Femur (tissue), 1 donor: ENCODE measurements at regions not wholly inside any gene's neighbourhood (a gene's known extent, or its start where the extent isn't known, plus 50 kb on each side); places are given as distances from the start of the nearest gene placed in this dataset.
A peak's percentile ranks its signal among the peaks of the same experiment; 100 is the strongest.
"Not testable (repeated sequence)": the region's sequence is repeated elsewhere in the genome, so short reads cannot be mapped to it uniquely, and the experiment has no call there.

Source experiments
- DNase-seq: peaks from one replicate; pipeline ENCODE4 v3.0.0-alpha.2; 2017

DNA sequence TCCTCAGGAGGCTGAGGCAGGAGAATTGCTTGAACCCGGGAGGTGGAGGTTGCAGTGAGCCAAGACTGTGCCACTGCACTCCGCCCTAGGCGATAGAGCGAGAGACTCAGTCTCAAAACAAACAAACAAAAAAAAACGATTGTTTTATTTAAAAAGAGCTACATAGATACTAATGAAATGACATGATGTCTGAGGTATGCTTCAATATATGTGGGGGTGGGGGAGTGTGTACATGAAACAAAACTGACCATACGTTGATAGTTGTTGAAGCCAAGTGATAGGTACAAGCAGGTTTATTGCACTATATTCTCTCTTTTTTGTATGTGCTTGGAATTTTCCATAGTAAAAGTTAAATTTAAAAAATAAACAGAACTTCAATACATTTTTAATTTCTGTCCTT is 240.1 kb downstream of the TFAP2A start:
- no peak for DNase-seq

DNA sequence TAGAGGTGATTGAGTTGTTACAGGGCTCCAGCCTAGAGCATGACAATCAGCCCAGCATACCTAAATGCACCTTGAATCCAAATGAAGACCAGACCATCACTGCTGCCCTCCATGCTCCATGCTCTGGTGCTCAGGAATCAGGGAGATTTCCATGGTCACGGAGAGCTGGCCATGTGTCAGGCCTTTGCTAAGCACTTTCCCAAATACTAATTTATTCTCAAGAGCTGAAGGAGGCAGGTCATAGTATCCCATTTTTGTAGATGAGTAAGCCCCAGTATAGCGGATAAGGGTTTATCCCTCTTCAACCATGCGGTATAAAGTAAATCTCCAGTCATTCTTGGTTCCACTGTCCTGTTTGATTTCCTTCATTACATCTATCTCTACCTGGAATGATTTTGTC is 240.8 kb downstream of the TFAP2A start:
- no peak for DNase-seq

DNA sequence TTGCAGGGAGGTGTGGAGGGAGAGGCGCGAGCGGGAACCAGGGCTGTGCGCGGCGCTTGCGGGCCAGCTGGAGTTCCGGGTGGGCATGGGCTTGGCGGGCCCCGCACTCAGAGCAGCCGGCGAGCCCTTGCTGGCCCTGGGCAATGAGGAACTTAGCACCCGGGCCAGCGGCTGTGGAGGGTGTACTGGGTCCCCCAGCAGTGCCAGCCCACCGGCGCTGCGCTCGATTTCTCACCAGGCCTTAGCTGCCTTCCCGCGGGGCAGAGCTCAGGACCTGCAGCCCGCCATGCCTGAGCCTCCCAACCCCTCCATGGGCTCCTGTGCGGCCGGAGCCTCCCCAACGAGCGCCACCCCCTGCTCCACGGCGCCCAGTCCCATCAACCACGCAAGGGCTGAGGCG is 243.2 kb downstream of the TFAP2A start:
- DNase-seq = not testable (repeated sequence)

DNA sequence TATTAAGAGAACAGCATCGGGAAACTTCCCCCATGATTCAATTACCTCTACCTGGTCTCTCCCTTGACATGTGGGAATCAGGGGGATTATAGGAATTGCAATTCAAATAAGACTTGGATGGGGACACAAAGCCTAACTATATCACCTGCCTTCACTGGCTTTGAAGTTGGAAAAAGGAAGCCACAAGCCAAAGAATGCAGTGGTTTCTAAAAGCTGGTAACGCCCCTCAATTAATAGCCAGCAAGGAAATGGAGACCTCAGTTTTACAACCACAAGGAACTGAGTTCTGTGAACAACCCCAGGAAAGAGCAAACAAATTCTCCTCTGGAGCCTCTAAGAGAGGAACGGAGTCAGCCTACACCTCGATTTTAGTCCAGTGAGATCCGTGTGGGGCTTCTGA is 244.1 kb downstream of the TFAP2A start:
- DNase-seq = no peak

DNA sequence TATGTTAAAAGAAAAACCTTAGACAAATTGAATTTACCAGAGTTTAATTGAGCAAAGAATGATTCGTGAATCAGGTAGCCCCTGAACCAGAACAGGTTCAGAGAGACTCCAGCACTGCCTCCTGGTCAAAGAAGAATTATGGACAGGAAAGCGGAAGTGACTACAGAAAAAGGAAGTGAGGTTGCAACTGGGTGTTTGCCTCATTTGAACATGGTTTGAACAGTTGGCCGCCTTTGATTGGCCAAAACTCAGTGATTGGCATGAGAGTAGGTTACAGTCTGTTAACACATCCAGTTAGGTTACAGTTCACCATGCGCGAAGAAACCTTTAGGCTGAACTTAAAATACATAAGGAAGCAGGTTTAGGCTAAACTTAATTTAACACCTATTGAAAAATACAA is 248.8 kb downstream of the TFAP2A start:
- no peak for DNase-seq

DNA sequence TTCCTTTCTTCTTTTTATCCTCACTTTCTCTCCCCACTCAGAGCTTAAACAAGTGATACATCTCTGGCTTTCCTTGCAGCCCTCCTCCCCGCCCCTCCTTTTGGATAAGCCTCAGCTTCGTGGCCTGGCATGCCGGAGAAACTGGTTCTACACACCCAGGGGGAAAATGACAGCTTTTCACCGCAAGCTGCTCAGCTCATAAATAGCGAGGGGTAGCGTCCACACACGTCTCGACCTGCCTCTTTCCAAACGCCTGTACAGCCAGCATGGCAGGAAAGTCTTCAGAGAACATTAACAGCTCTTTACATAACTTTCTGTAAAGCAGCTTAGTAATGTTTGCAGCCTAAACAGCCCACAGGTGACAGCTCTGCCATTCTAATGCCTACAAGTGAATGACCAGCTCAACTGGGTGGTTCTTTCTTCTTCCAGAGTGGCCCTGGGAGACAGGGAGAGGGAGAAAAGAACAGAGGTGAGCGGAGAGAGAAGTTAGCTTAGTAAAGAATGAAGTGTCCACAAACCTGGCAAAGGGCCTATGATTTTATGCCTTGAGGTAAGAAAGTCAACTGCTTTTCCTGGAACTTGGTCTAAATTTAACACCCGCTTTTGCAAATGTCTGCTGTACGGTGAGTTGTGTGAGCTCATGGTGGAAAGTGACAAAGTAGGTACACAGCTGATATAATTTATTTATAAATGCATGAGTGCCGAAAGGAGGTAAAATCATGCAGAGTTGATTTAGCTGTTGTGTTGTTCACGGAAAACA is 251.5 kb downstream of the TFAP2A start:
- DNase-seq = no peak

DNA sequence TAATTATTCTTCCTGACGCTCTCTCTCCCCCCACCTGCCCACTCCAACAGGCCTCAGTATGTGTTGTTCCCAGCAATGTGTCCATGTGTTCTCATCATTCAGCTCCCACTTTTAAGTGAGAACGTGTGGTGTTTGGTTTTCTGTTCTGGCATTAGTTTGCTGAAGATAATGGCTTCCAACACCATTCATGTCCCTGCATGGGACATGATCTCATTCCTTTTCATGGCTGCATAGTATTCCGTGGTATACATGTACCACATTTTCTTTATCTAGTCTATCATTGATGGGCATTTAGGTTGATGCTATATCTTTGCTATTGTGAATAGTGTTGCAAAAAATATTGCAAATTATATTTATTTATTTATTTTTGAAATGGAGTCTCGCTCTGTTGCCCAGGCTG is 258.0 kb downstream of the TFAP2A start:
- DNase-seq = no peak

DNA sequence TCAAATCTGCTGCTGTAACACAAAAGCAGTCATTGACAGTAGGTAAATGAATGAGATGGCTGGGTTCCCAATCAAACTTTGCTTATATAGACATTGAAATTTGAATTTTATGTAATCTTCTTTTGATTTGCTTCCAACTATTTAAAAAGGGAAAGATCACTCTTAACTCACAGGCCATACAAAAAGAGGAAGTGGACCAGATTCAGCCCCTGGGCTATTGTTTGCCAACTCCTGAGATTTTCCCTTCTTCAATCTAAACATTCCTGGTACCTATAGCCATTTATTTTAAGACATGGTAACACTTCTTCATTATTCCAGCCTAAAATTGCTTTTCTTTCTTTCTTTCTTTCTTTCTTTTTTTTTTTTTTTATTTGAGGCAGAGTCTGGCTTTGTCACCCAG is 260.6 kb downstream of the TFAP2A start:
- DNase-seq = no peak

DNA sequence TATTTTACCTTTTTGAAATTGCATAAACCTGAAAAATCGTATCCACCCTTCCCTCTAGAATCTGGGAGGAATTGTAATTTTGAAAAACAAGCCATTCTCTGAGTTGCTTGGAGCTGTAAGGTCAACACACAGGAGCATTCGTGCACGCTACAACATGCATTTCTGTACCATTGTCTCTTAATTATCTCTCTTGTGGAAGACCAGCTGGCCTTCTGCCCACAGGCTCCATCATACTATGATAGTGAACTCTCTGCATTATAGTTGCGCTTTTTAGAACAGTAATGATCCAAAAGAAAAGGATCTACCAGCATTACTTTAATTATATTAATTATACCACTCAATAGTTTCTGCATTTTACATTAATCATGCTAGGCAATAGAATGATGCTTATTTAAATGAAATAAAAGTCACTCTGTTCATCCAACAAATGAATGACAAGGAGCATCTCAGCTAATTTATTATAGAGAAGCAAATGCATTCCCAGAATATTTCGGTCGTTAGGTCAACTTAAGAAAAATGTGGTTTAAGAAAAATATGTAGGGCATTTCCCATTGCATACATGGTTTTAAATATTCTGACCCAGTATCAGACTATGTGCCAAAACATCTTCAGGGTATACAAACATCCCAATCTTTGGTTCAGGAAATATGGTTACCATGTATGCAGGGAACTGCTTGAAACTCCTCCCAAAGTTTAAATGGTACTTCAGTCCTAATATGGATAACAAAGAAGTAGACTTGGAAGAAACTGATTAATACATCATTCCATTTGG is 263.5 kb downstream of the TFAP2A start:
- DNase-seq = no peak

DNA sequence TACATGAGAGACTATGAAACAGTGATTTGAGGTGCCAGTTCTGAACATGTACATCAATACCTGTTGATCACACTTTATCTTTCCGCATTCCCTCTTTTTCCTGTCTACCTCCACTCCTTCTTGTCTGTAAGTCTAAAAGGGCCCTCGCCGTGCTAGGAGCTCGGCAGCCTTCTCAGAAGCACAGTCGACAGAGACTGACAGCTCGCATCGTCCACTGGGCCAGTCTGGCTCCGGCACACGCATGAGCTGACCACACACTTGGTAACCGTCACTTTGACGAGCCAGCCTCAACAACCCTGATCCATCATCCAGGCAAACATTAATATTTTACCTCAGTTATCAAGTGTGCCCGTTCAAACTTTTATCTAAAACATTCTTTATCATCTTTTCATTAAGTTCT is 265.3 kb downstream of the TFAP2A start:
- DNase-seq = no peak

DNA sequence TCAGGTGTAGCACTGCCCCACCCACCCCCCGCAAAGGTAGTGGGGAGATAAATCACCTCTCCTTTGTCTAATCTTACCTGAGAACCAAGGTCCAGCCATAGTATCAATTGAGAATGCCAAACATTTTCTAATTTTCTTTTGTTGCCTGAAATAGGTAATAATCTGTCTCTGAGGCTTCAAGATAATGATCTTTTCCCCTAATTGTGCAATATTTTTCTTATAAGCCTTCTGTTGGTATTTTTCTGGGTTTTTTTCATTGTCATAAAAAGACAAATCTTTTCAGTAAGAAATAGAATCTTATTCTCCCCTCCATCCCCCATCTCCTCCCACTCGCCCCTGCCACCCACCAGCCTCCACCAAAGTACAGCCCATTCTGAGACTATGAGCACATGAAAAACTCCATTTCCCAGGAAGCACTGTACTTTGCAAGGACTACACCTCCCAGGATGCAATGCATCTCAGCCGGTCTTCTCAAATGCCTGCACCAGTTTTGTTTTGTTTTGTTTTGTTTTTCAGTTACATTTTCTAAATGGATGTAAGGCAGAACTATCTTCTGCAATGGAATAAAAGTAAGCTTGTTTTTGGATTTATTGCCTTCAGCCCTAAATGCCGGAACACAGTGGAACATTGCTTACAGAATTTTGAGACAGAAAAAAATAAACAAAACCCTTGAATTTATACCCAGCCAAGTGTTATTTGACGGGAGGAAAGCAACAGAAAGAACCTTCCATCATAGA is 268.0 kb downstream of the TFAP2A start:
- peak; percentile 29 for DNase-seq

DNA sequence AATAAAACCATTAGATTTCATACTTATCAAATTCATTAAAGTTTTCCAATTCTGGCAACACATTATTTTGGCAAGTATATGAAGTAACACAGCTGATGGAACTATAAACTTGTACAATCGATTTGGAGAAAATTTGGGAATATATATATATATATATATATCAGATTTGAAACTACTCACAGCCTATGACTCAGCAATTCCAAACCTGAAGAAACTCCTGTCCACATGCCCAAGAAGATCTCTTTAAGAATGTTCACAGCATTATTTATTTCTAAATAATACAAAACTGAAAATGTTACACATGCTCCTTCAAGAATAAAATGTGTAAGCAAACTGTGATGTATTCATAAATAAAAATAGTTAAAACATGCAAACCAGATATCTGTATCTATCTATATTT is 270.1 kb downstream of the TFAP2A start:
- no peak for DNase-seq

DNA sequence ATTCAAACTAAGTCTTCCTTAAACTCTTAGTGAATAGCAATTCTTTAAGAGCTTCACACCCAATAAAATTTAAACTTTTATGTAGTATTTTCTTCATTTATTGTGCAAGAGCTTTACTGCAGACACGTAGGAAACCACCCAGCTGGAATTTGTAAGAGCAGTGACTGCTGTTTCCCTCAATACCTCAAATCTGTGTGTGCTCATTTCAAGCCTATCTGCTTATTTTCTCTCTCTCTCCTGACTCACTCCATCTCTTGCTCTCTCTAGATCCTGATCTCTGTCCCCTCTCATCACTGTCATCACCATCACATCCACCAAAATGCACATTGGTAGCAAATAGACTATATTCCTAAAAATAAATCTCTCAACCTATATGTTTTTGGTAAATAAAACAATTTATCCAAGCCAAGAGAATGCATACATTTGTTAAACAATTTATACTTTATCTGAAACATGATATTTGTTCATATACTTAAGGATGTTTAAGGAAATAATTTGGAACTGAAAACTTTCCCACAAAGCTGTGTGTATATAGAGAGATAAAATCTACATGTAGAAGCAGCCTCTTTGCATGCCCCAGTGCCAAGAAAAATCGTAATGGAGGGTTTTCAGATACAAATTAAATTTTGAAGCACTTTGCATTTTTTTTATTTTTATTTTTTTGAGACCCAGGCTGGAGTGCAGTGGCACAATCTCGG is 273.0 kb downstream of the TFAP2A start:
- DNase-seq = no peak

DNA sequence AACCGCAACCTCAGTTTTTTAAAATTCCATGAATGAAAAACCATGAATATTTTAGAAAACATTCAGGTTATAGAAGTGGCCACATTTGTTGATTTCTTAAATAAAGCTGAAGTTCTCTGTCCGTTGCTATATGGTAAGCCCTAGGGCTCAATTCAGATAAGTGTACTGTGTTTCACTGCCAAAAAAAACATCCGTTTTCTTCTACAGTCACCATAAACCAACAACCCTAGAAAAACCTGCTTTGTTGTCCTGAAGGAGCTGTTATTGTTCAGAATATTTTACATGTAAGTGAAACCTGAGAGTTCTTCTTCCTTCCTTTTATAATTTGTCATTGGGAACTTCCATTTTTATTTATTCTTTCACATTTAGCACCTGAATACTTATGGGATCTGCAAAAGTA is 274.1 kb downstream of the TFAP2A start:
- no peak for DNase-seq

DNA sequence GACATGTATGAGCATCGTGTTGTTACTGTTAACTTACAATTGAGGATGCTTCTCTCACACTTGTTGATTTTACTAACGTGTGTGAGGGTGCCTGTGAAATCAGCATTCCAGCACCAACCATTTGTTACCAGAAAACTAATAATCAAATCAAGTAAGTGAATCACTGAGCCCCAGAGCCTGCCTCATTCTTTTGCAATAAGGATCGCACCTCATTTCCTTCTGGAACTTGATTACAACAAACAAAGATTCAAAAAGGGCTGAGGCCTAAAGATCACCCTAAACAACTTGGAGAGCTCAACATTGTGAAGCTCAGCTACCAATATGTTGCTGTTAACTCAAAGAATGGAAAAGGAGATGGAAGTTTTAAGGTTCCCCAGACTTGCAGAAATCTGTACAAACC is 274.7 kb downstream of the TFAP2A start:
- no peak for DNase-seq

DNA sequence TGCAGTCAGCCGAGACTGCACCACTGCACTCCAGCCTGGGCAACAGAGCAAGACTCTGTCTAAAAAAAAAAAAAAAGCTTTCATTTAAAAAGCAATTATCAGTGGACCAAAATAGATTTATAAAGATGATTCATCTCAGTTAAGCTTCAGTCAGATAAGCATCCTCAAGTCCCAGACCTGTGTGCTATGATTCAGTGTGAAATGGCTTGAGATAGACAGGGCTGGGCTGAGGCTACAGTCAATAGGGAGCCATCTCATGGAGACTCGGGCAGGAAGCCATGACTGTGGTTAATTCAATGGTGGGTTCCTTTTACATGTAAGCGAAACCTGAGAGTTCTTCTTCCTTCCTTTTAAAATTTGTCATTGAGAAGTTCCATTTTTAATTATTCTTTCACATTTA is 276.0 kb downstream of the TFAP2A start:
- no peak for DNase-seq

DNA sequence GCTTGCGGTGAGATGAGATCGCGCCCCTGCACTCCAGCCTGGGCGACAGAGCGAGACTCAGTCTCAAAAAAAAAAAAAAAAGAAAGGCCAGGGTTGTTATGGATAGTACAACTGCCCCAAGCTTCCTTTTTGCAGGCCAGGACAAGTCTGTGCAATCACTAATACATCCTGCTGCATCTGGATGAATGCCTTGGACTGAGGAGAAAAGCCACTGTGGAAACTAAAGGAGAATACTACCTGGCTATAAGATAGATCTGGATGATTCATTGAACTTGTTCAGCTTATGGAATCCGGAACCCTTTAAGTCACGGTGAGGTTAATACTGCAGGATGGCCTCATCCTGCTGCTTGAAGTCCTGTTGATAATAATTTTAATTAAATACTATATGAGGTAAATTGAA is 278.2 kb downstream of the TFAP2A start:
- DNase-seq = no peak

DNA sequence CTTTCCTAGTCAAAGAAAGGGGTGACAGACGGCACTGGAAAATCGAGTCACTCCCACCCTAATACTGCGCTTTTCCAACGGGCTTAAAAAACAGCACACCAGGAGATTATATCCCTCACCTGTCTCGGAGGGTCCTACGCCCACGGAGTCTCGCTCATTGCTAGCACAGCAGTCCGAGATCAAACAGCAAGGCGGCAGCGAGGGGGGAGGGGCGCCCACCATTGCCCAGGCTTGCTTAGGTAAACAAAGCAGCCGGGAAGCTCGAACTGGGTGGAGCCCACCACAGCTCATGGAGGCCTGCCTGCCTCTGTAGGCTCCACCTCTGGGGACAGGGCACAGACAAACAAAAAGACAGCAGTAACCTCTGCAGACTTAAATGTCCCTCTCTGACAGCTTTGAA is 280.7 kb downstream of the TFAP2A start:
- DNase-seq = not testable (repeated sequence)

DNA sequence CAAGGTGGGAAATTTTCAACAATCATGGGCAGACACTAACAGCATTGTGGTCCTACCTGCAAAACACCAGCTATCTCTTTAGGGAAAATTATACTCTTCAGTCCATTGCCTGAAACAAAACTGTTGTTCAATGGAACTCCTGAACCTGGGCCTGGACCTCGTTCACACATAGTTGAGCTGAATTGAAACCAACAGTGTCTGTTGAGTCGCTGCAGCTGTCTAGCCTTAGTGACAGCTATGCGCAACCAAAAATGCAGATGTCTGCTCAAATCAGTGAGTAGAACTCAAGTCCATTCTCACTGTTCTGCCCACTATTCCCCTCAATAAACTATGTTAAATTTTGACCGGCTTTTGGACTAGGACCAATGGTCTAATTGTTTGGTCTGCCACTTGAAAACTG is 286.2 kb downstream of the TFAP2A start:
- DNase-seq = no peak

DNA sequence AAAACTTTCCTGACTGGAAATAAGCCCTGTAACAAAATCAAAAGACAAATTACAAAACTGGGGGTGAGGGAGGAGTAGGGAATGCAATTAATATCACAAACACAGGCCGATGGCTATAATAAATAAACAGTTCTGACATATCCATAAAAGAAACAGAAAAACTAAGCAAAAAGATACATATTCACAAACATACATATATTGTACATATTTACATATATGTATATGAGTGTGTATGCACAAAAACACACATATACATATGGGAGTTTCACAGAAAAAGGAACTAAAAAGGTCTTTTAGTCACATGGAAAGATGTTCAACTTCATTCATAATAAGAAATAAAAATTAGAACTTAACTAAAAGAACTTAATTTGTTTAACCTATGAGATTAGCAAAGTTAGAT is 292.7 kb downstream of the TFAP2A start:
- no peak for DNase-seq

DNA sequence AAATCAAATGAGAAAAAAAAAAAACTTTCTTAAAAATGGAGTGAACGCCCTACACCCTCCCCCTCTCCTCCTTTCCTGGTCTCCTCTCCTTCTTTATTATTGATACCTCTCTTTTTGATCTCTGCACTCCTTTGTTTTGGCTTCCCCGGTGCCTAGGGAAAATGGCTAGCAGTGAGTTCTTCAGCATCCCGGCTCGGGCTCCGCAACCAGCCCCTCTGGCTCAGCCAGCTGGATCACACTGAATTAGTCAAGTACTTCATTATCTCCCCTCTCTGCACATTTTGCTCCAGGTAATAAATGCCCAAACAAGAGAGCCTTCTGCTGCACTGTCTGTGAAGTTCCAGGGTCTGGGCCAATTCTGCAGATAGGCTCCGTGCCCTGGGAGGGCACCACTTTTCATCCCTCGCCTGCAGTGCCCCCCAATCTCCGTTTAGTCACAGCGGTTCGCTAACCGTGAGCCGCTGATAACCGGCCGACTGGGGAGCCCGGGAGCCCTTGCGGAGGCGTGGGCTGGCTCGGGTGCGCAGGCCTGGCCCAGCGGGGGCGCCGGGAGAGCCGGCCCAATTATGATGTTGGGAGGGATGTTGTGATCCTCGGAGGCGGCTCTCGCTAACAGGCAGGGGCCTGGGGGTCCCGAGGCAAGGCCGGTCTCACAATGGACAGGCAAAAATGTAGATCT is 301.9 kb downstream of the TFAP2A start:
- no peak for DNase-seq

DNA sequence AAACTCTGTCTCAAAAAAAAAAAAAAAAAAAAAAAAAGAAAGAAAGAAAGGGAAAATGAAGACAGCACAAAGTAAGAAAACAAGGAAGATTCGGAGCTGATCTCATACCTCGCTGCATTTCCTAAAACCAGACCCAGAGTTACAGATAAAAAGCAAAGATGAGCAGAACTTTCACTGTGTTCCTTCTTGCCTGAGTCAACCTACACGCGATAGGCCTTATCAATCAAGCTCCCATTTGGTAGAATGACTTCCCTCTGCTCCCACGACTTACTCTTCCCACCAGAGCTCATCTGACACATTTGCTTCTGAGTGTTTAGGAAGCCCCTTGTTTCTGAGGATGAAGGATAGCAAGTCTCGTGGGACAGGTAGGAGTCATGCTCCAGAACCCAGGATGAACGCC is 302.9 kb downstream of the TFAP2A start:
- no peak for DNase-seq
